ENCODE measurements at regions not wholly inside any gene's neighbourhood (a gene's known extent, or its start where the extent isn't known, plus 50 kb on each side); places are given as distances from the start of the nearest gene placed in this dataset.

DNA sequence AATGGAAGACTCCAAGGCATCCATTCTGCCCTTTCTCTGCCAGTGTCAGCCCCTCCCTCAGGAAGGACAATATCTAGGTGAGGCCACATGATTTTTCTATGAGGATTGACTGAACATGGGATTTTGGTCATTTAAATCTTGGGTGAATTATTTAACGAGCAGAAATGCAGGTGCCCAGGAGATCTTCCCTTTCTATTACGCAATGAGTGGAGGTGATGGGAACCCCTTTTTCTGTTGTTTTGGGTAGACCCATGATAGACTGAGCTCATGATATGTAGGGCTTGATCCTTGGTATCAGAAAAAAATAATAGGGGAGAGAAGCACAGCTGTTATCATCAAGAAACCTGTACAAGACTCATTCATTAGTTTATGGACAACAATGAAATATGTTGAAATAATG is 112.6 kb upstream of the SPTLC3 start:
- TF ChIP-seq, protein P1, sequence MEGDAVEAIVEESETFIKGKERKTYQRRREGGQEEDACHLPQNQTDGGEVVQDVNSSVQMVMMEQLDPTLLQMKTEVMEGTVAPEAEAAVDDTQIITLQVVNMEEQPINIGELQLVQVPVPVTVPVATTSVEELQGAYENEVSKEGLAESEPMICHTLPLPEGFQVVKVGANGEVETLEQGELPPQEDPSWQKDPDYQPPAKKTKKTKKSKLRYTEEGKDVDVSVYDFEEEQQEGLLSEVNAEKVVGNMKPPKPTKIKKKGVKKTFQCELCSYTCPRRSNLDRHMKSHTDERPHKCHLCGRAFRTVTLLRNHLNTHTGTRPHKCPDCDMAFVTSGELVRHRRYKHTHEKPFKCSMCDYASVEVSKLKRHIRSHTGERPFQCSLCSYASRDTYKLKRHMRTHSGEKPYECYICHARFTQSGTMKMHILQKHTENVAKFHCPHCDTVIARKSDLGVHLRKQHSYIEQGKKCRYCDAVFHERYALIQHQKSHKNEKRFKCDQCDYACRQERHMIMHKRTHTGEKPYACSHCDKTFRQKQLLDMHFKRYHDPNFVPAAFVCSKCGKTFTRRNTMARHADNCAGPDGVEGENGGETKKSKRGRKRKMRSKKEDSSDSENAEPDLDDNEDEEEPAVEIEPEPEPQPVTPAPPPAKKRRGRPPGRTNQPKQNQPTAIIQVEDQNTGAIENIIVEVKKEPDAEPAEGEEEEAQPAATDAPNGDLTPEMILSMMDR (IDR thresholded peaks at IDR 0.05), result no peak
- DNase-seq (ENCODE audit: low spot score), result no peak
- no peak overlapping the region for H3K27ac ChIP-seq
- H3K4me3 ChIP-seq, result no peak overlapping the region

DNA sequence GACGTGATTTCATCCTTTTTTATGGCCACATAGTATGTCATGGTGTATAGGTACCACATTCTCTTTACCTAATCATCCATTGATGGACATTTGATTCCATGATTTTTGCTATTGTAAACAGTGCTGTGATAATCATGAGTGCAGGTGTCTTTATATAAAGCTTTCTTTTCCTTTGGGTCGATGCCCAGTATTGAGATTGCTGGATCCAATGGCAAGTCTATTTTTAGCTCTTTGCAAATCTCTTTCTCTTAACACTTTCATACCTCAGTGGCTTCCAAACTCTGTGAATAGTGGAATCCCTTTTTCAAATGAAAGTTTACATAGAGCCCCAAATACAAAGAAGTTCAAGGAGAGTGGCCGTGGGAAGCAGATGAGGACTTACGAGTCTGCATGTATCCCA is 105.8 kb upstream of the SPTLC3 start:
- no peak for DNase-seq (ENCODE audit: low spot score)
- Histone ChIP-seq H3K27ac (no peak overlapping the region), H3K4me3 (no peak overlapping the region)
- TF ChIP-seq, protein P1 (IDR thresholded peaks at IDR 0.05), result no peak

DNA sequence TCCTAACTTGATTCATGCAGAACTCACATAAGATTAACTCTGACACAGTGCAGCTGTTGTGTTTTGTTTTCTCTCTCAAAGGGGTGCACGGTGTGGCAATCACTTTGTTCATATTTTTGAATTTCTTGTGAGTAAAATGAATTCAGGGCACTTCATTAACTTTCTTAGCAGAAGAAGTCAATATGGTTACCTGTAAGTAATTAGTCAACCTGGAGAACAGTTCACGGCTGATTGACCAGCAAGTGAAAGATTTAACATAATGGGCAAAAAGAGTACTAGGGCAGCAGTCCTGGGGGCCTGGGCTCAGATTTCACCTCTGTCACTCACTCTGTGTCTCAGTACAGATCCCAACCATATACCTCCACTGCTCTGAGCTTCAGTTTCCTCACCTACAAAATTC is 102.4 kb upstream of the SPTLC3 start:
- DNase-seq (ENCODE audit: low spot score), result no peak
- no peak overlapping the region for H3K27ac ChIP-seq
- H3K4me3 ChIP-seq, result no peak overlapping the region
- TF ChIP-seq, protein P1 (IDR thresholded peaks at IDR 0.05), result no peak

DNA sequence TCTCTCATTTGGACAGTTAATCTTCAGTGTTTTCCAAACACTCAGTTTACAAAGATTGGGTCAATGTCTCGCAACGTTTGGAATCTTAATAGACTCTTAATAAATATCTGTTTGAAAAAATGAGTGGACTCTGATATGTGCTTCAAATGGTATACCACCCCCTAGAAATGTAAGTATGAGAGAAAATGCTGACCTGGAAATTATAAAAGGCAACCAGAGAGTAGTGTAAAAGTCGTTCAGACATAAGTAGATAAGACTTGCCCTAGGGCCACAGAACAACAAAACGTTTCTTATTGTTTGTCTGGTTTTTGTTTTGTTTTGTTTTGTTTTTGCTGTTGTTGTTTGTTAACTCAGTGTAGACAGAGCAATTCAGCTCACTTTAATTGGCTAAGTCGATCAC is 97.4 kb upstream of the SPTLC3 start:
- no peak overlapping the region for H3K27ac ChIP-seq
- TF ChIP-seq, protein P1 (IDR thresholded peaks at IDR 0.05), result no peak
- H3K4me3 ChIP-seq, result no peak overlapping the region
- DNase-seq (ENCODE audit: low spot score), result no peak

DNA sequence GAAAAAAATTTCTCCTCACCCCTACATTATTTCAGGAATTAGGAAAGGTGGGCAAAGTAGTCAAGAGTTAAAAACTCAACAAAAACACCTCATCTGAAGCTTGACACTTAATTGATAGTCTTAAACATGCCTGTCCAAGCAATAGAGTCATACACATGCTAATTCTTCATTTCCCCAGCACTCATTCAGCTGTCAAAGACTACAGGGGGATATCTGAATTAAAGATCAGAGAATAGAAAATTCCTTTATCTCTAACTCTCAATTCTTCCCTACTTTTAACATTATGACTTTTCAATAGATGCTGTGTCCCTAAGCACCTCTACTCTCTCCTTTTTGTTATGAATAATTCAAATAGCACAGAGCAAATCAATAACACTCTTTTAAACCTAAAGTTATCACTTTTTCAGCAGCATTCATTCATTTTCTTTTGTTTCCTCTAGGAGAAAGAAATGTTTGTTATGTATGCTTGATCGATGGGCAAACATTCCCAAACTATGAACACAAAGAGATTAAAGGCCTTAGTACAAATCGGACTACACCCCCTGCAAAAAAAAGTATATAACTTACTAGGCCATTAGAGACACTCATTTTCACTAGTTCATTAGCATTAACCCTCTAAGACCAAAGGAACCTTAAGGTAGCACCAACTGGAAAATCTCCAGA is 94.9 kb upstream of the SPTLC3 start:
- H3K27ac ChIP-seq, result no peak overlapping the region
- DNase-seq (ENCODE audit: low spot score), result no peak
- TF ChIP-seq, protein P1 (IDR thresholded peaks at IDR 0.05), result no peak
- H3K4me3 ChIP-seq, result no peak overlapping the region

DNA sequence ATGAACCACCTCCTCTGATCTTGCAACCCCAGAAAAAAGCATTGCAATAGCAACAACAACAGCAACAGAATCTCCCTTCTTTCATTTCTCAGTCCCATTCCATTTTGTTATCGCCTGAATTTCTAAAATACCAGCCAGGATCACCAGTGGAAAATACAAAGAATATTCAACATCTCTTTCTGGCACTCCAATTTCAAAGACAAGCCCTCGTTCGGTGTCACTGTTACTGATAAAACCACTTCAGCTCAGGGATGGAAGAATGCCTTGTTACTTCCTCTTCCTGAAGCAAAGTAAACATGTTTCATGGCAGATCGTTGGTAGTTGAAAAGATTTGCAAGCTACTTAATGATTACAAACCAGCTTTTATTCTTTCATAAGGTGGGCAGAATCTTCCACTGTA is 94.0 kb upstream of the SPTLC3 start:
- Histone ChIP-seq H3K4me3 (no peak overlapping the region), H3K27ac (no peak overlapping the region)
- no peak for DNase-seq (ENCODE audit: low spot score)
- TF ChIP-seq, protein P1 (IDR thresholded peaks at IDR 0.05), result no peak

DNA sequence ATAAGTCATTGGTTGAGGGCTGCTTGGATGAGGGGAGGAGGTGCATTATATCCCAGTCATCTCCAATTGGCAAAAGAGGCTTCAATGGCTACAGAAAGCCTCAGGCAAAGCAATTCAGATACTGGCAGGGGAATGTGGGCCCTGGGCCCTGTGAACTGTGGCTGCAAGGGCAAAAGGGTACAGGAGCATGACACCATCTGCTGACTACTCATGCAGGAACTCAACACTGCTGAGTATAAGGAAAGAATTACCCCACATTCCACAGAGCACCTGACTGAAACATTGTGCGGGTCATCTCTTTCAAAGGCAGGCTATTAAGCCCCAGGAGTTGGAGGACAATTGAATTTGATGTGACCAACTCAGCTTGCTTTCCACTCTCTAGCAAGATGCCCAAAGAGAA is 92.1 kb upstream of the SPTLC3 start:
- Histone ChIP-seq H3K27ac (no peak overlapping the region), H3K4me3 (no peak overlapping the region)
- TF ChIP-seq, protein P1 (IDR thresholded peaks at IDR 0.05), result no peak
- no peak for DNase-seq (ENCODE audit: low spot score)
